Kidney tubule cell (primary cell): ENCODE measurements at regions not wholly inside any gene's neighbourhood (a gene's known extent, or its start where the extent isn't known, plus 50 kb on each side); places are given as distances from the start of the nearest gene placed in this dataset.

Experiments
- DNase-seq: peaks from one replicate; pipeline ENCODE4 v3.0.0-alpha.2; 2018; ENCODE audit warnings: low spot score

GRCh38 chr5:121199216-121199999 is 652.3 kb upstream of the FTMT start:
- no peak for DNase-seq

- no peak for DNase-seq
These were observed 633.6 kb upstream of the FTMT start for GRCh38 chr5:121218086-121218485.

- no peak for DNase-seq
These were observed 630.2 kb upstream of the FTMT start for GRCh38 chr5:121221483-121221882.

GRCh38 chr5:121226765-121227164 is 624.9 kb upstream of the FTMT start:
- DNase-seq: no peak

- no peak for DNase-seq
These were observed 611.7 kb upstream of the FTMT start for GRCh38 chr5:121239951-121240350.

GRCh38 chr5:121246971-121247370 is 604.7 kb upstream of the FTMT start:
- DNase-seq: no peak

- DNase-seq: no peak
These were observed 599.7 kb upstream of the FTMT start for GRCh38 chr5:121251954-121252353.

- no peak for DNase-seq
These were observed 594.1 kb upstream of the FTMT start for GRCh38 chr5:121257621-121258020.

- no peak for DNase-seq
These were observed 588.2 kb upstream of the FTMT start for GRCh38 chr5:121263456-121263855.

- no peak for DNase-seq
These were observed 587.1 kb upstream of the FTMT start for GRCh38 chr5:121264605-121265004.

GRCh38 chr5:121271546-121271945 is 580.1 kb upstream of the FTMT start:
- no peak for DNase-seq

GRCh38 chr5:121273833-121274433 is 577.7 kb upstream of the FTMT start:
- peak; percentile 84 for DNase-seq

GRCh38 chr5:121279801-121280200 is 571.9 kb upstream of the FTMT start:
- no peak for DNase-seq

GRCh38 chr5:121285801-121286521 is 565.7 kb upstream of the FTMT start:
- DNase-seq: no peak

- no peak for DNase-seq
These were observed 562.9 kb upstream of the FTMT start for GRCh38 chr5:121288781-121289180.

GRCh38 chr5:121292664-121293063 is 559.0 kb upstream of the FTMT start:
- DNase-seq: no peak

GRCh38 chr5:121296356-121296755 is 555.3 kb upstream of the FTMT start:
- no peak for DNase-seq

GRCh38 chr5:121299153-121299552 is 552.5 kb upstream of the FTMT start:
- no peak for DNase-seq

GRCh38 chr5:121304838-121305237 is 546.8 kb upstream of the FTMT start:
- DNase-seq: no peak

- no peak for DNase-seq
These were observed 537.8 kb upstream of the FTMT start for GRCh38 chr5:121313886-121314285.

GRCh38 chr5:121315786-121316185 is 535.9 kb upstream of the FTMT start:
- no peak for DNase-seq

- DNase-seq: no peak
These were observed 532.4 kb upstream of the FTMT start for GRCh38 chr5:121319292-121319691.

- DNase-seq: no peak
These were observed 525.8 kb upstream of the FTMT start for GRCh38 chr5:121325930-121326329.
